Motor neuron (in vitro differentiated cells): ENCODE measurements at regions not wholly inside any gene's neighbourhood (a gene's known extent, or its start where the extent isn't known, plus 50 kb on each side); places are given as distances from the start of the nearest gene placed in this dataset.
A peak's percentile ranks its signal among the peaks of the same experiment; 100 is the strongest.

Source experiments
- ATAC-seq, 8 experiments: fragments of 200-7000 bp; cut with Tn5 transposase; replicated peaks in 6 of 8; 2 replicates each; pipeline ENCODE4 v1.8.0; 2021; ENCODE audit warnings: mild to moderate bottlenecking in 8 of 8, moderate library complexity in 8 of 8
- H3K27ac ChIP-seq, 2 donors: fragments of 250-450 bp; sonication (Bioruptor Pico); 2 replicates each; pipeline ENCODE4 v1.9.0; 2021; ENCODE audit warnings: antibody characterized with exemption in 2 of 2, mild to moderate bottlenecking in 2 of 2, moderate library complexity in 1 of 2
- H3K4me1 ChIP-seq, 2 donors: fragments of 250-450 bp; sonication (Bioruptor Pico); replicated peaks in 1 of 2; 2 replicates each; pipeline ENCODE4 v1.6.1; 2021; ENCODE audit warnings: antibody characterized with exemption in 2 of 2, mild to moderate bottlenecking in 2 of 2, moderate library complexity in 1 of 2
- H3K4me3 ChIP-seq, 5 donors: fragments of 250-450 bp; sonication (Bioruptor Pico); 2 replicates each; pipeline ENCODE4 v1.9.0; 2021; ENCODE audit warnings: antibody characterized with exemption in 5 of 5, mild to moderate bottlenecking in 5 of 5, moderate library complexity in 4 of 5
- WGBS, 10 experiments: fragments of 450-650 bp; shearing (Covaris generic); methylation state at CpG; one replicate each; pipeline ENCODE4 v1.0.0; 2022; 5-methylcytosine and 5-hydroxymethylcytosine counted together
- in situ Hi-C, 9 experiments: fragments of 400-800 bp; cut with MboI; loops; one replicate each; pipeline ENCODE4 v1.15.0; 2021; ENCODE audit warnings: low sequenced_read_pairs in 9 of 9, low pct_unique_long_range_greater_than_20kb in 2 of 9; ENCODE audit not compliant: unreplicated experiment in 9 of 9

DNA sequence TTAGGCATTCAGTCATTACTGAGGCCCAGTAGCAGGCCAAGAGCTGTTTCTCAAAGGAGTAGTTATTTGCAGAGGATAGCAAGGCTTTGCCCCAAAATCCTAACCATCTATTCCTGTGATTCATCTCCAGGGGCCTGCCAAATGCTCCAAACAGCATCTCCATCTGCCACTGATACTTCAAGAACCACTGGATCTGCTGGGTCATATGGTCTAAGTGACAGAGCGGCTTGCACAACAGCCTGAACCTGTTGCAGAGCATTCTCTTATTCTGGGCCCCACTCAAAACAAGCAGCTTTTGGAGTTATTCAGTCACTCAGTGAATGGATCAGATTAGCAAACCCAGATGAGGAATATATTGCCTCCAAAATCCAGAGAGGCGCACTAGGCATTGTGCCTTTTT, 68.8 kb upstream of the ALDH1A3 start:
- no peak for ATAC-seq
- Histone ChIP-seq H3K4me1 (no peaks in the 10 kb centered on the region), H3K27ac (no peak overlapping the region), H3K4me3 (no peak overlapping the region)
- 73 to 100% (median 82%) methylated on average over 1 to 2 of the region's 2 CpGs; no CpG with 5 or more reads in 6 of the 10 experiments for WGBS, 10 experiments
- in situ Hi-C loops = no loop called here

DNA sequence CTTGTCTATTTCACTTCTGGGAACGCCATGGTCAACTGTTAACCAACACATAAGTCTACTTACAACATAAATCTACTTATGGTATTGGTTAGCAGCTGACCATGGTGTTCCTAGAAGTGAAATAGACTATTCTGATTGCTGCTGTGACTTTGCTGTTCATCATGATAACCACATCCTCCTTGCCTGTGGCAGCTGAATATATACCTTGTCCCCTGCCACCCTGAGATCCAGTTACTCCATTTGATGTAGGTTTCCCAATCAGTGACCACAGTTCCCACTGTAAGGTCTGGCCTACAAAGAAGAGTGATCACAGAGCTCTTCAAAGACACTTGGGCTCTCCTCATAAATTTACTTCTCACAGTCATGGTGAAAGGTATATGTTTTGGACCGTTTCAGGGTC, 66.8 kb upstream of the ALDH1A3 start:
- 54 to 100% (median 75%) methylated on average over 1 to 2 of the region's 2 CpGs; no CpG with 5 or more reads in 2 of the 10 experiments for WGBS, 10 experiments
- no peak overlapping the region for H3K4me3 ChIP-seq
- no peak overlapping the region for H3K27ac ChIP-seq
- ATAC-seq = no peak
- no peaks in the 10 kb centered on the region for H3K4me1 ChIP-seq
- in situ Hi-C loops = no loop called here

DNA sequence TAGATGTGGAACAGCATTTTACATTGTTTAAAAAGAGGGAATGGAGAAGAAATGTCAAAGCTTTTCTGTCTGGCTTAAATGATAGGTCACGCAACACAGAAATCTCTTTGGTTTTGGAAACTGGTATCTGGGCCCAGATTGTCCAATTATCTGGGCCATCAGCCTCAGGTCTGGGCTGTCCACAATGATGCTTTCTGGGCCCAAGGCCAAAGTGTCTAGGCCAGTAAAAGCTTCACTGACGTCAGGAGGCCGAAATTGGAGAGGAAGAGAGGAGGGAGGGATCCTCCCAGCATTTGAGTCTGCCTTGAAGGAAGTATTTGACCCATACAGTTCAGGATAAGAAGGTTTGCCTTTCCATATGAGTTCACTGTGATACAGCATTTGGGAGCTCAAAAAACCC, 60.7 kb upstream of the ALDH1A3 start:
- in situ Hi-C loops = no loop called here
- WGBS, 10 experiments = 10 to 100% (median 67%) methylated on average over 1 to 3 of the region's 3 CpGs; no CpG with 5 or more reads in 2 of the 10 experiments

DNA sequence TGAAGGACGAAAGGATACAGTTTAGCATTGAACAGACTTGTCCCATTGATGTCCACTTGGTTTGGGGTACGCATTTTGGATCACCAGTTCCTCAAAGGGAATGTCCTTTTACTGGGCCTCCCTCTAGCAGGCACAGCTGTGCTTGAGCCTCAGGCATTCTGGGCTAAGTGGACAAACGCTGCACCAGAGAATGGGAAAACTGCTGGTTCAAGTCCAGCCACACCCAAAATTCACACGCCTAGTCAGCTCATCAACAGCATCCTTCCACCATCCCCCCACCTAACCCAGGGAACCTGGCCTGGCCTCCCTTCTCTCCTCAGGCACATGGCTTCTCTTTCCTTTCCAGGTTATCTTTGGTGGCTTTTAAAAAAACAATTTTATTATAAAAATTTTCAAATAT, 59.1 kb upstream of the ALDH1A3 start:
- in situ Hi-C loops = no loop called here
- peak in 2 of 8 experiments; percentile 82 to 96 for ATAC-seq
- Histone ChIP-seq H3K4me3 (no peak overlapping the region), H3K4me1 (no peaks in the 10 kb centered on the region), H3K27ac (no peak overlapping the region)
- WGBS, 10 experiments = 0 to 57% (median 3%) methylated on average over 1 to 4 of the region's 4 CpGs; no CpG with 5 or more reads in 4 of the 10 experiments

More for the DNA sequence above, 60.7 kb upstream of the ALDH1A3 start:
- H3K4me3 ChIP-seq = no peak overlapping the region
- no peak overlapping the region for H3K27ac ChIP-seq
- ATAC-seq = peak in 3 of 8 experiments; percentile 33 to 96 (median 80)
- no peaks in the 10 kb centered on the region for H3K4me1 ChIP-seq

DNA sequence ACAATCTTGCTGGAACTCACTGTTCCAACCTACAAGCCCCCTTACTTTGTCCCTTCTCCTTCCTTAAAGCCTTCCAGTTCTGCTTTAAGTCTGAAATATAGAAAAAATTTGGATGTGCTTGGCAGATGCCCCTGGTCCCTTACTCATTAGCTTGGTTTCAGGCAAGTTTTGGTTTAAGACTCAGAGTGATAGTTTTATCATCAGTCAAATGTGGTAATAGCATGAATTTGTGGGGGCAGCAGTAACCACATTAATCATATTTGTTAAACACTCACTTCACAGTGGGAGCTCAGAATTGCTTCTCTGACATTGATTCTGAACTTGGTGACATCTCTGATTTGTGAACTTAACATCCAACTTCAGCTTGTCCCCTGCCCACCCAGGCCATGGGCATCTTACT, 58.3 kb upstream of the ALDH1A3 start:
- no peak for ATAC-seq
- in situ Hi-C loops = no loop called here
- H3K4me1 ChIP-seq = no peaks in the 10 kb centered on the region
- no peak overlapping the region for H3K4me3 ChIP-seq
- no peak overlapping the region for H3K27ac ChIP-seq

DNA sequence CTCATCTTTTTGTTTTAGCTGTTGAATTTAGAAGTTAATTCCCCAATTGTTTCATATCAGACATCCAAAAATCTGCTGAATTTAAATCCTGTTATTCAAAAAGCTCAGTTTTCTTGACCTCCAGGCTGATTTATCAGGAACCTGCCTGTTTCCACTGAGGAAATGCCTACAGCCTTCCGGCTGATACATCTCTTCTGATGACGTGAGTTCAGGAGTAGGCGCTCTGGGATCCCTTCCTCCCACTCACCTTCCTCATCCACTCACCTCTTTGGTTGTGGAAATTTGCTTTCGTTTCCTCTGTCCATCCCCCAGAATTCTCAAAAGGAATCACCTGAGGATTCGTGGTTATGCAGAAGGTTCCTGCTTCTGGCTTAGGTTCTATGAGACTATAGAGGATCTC, 55.4 kb upstream of the ALDH1A3 start:
- no peaks in the 10 kb centered on the region for H3K4me1 ChIP-seq
- no peak overlapping the region for H3K4me3 ChIP-seq
- WGBS, 10 experiments = 30 to 100% (median 66%) methylated on average over 1 to 5 of the region's 5 CpGs
- ATAC-seq = no peak
- no peak overlapping the region for H3K27ac ChIP-seq
- in situ Hi-C loops = no loop called here

DNA sequence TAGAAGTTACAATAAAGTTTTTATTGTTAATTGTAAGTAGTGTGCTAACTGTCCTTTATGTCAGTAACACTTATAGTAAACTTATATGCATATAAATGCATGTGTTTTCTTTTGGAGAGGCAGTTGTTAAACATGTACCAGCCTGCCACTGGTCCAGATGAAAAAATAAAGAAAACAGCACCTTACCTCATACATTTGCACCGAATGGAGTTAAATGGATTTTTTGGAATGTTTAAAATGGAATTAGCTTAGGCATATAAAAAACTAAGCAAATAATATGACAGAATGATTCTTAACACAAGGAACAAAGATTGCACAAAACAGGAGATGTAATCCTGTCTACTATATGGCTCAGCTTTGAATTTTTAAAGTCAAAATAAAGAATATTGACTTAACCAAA, 50.2 kb upstream of the ALDH1A3 start:
- WGBS, 10 experiments = 10 to 100% (median 86%) methylated on average over 1 of the region's 1 CpG; no CpG with 5 or more reads in 3 of the 10 experiments
- H3K4me1 ChIP-seq = no peaks in the 10 kb centered on the region
- H3K27ac ChIP-seq = no peak overlapping the region
- in situ Hi-C loops = no loop called here
- no peak for ATAC-seq
- H3K4me3 ChIP-seq = no peak overlapping the region
